ENCODE measurements at regions not wholly inside any gene's neighbourhood (a gene's known extent, or its start where the extent isn't known, plus 50 kb on each side); places are given as distances from the start of the nearest gene placed in this dataset.

DNA sequence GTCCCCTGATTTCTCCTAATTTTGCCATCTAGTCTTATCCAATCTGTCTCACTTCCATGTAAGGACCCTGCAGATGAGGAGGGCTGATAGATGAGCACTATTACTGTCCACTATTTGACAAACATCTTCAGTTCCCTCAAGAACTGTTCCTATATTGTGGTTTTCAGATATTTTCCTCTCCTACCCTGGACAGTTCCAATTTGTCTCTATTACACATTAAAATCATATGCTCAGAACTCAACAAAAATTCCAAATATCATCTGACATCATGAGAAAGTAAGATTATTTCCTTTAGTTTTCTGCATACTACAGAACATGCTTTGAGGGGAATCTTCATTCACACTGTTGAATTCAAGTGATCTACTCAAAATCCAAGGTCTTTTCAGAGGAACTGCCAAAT is 265.6 kb upstream of the ARID1B start:
- Histone ChIP-seq H3K4me3 (ENCODE audit: severe bottlenecking) (no peak overlapping the region), H3K4me1 (ENCODE audit: insufficient read depth, poor library complexity, severe bottlenecking) (no peaks in the 10 kb centered on the region), H3K36me3 (ENCODE audit: low read depth) (no peaks in the 10 kb centered on the region), H3K27me3 (ENCODE audit: insufficient read depth, poor library complexity, severe bottlenecking) (no peaks in the 10 kb centered on the region), H3K9me3 (ENCODE audit: severe bottlenecking) (no peaks in the 10 kb centered on the region), H3K27ac (ENCODE audit: poor library complexity, severe bottlenecking) (no peak overlapping the region)
- no peak for DNase-seq (ENCODE audit: low spot score)
- ATAC-seq (ENCODE audit: low read depth), result no peak
- TF ChIP-seq, protein P1, sequence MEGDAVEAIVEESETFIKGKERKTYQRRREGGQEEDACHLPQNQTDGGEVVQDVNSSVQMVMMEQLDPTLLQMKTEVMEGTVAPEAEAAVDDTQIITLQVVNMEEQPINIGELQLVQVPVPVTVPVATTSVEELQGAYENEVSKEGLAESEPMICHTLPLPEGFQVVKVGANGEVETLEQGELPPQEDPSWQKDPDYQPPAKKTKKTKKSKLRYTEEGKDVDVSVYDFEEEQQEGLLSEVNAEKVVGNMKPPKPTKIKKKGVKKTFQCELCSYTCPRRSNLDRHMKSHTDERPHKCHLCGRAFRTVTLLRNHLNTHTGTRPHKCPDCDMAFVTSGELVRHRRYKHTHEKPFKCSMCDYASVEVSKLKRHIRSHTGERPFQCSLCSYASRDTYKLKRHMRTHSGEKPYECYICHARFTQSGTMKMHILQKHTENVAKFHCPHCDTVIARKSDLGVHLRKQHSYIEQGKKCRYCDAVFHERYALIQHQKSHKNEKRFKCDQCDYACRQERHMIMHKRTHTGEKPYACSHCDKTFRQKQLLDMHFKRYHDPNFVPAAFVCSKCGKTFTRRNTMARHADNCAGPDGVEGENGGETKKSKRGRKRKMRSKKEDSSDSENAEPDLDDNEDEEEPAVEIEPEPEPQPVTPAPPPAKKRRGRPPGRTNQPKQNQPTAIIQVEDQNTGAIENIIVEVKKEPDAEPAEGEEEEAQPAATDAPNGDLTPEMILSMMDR (IDR thresholded peaks at IDR 0.05; ENCODE audit: poor library complexity, severe bottlenecking), result no peak

DNA sequence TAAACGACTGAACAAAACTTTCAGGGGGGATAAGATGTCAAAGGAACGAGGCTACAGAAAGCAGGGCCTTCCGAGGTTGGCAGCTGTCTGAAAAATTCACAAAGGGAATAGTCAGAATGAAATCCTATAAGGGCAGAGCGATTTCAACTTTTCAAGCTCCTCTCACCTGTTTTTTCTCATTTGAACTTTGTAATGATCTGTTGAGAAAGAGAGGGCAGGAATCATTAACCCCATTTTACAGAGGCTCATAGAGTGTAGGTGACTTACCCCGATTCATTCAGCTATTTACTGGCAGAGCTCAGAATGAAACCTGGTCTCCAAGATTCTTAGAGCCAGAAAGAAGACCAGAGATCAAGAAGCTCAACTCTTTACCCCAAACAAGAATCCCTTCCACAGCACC is 266.1 kb upstream of the ARID1B start:
- no peaks in the 10 kb centered on the region for H3K27me3 ChIP-seq (ENCODE audit: insufficient read depth, poor library complexity, severe bottlenecking)
- no peak overlapping the region for H3K27ac ChIP-seq (ENCODE audit: poor library complexity, severe bottlenecking)
- no peaks in the 10 kb centered on the region for H3K9me3 ChIP-seq (ENCODE audit: severe bottlenecking)
- H3K4me1 ChIP-seq (ENCODE audit: insufficient read depth, poor library complexity, severe bottlenecking), result no peaks in the 10 kb centered on the region
- TF ChIP-seq, protein P1 (IDR thresholded peaks at IDR 0.05; ENCODE audit: poor library complexity, severe bottlenecking), result no peak
- no peak overlapping the region for H3K4me3 ChIP-seq (ENCODE audit: severe bottlenecking)
- H3K36me3 ChIP-seq (ENCODE audit: low read depth), result no peaks in the 10 kb centered on the region
- ATAC-seq (ENCODE audit: low read depth), result no peak
- no peak for DNase-seq (ENCODE audit: low spot score)

DNA sequence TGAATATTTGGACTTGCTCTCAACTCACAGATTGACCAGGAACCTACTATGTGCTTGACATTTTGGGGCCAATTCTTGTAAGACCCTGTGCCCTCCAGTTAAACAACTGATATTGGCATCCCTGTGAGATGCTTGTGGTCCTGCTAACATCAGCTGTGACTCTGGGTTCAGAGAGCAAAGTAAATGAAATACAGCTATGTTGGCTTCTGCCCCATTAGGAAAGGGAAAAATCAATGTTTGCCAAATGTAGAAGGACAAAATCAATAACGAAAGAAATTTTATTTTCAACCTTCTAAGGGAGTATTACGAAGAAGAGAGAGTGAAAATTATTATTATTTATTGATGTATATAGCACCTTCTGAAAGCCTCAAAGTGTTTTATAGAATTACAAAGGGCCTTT is 266.9 kb upstream of the ARID1B start:
- DNase-seq (ENCODE audit: low spot score), result no peak
- no peaks in the 10 kb centered on the region for H3K36me3 ChIP-seq (ENCODE audit: low read depth)
- TF ChIP-seq, protein P1 (IDR thresholded peaks at IDR 0.05; ENCODE audit: poor library complexity, severe bottlenecking), result no peak

DNA sequence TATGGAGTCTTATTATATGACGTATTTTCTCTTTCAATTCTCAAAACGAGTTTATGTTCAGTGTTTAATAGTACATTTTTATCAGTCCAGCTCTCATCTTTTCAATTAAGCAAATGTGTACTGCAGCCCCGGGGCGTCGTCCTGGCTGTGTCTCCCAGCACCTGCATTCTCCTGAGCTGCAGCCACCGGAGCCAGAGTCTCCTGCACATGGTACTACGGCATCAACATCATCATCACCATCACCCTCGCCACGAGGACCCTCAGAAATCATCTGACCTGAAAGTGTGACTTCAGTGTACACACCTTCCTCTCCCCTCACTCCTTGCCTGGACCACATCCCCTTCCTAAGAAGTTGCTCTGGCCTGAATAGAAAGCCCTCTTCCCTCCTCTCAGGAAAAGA is 267.7 kb upstream of the ARID1B start:
- no peak for ATAC-seq (ENCODE audit: low read depth)
- H3K36me3 ChIP-seq (ENCODE audit: low read depth), result no peaks in the 10 kb centered on the region

More for the DNA sequence above, 266.9 kb upstream of the ARID1B start:
- Histone ChIP-seq H3K4me1 (ENCODE audit: insufficient read depth, poor library complexity, severe bottlenecking) (no peaks in the 10 kb centered on the region), H3K4me3 (ENCODE audit: severe bottlenecking) (no peak overlapping the region), H3K27ac (ENCODE audit: poor library complexity, severe bottlenecking) (no peak overlapping the region), H3K27me3 (ENCODE audit: insufficient read depth, poor library complexity, severe bottlenecking) (no peaks in the 10 kb centered on the region), H3K9me3 (ENCODE audit: severe bottlenecking) (no peaks in the 10 kb centered on the region)
- no peak for ATAC-seq (ENCODE audit: low read depth)

DNA sequence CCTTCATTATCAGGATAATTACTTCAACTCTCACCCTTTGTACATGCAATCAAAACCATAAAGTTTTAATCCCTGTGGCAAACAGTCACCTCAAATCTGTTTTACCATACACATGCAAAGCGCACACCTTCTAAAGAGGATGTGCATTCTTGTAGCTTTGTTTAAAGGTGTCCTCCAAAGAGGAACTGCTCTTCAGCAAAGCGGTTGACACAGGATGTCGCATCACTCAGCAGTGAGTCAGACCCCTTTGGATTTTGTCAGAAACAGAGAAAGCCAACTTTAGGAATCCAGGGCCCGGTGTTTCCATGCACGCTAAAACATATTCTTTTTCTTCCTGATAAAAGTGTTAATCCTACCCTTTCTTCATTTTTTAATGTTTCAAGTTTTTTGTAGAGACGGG is 268.3 kb upstream of the ARID1B start:
- Histone ChIP-seq H3K4me1 (ENCODE audit: insufficient read depth, poor library complexity, severe bottlenecking) (no peaks in the 10 kb centered on the region), H3K9me3 (ENCODE audit: severe bottlenecking) (no peaks in the 10 kb centered on the region), H3K4me3 (ENCODE audit: severe bottlenecking) (no peak overlapping the region), H3K36me3 (ENCODE audit: low read depth) (no peaks in the 10 kb centered on the region), H3K27ac (ENCODE audit: poor library complexity, severe bottlenecking) (no peak overlapping the region), H3K27me3 (ENCODE audit: insufficient read depth, poor library complexity, severe bottlenecking) (no peaks in the 10 kb centered on the region)
- no peak for DNase-seq (ENCODE audit: low spot score)
- TF ChIP-seq, protein P1 (IDR thresholded peaks at IDR 0.05; ENCODE audit: poor library complexity, severe bottlenecking), result no peak
- no peak; the same call in 2 of the 3 replicates for ATAC-seq (ENCODE audit: low read depth)

More for the DNA sequence above, 267.7 kb upstream of the ARID1B start:
- H3K9me3 ChIP-seq (ENCODE audit: severe bottlenecking), result no peaks in the 10 kb centered on the region
- no peaks in the 10 kb centered on the region for H3K27me3 ChIP-seq (ENCODE audit: insufficient read depth, poor library complexity, severe bottlenecking)
- no peak overlapping the region for H3K27ac ChIP-seq (ENCODE audit: poor library complexity, severe bottlenecking)
- H3K4me1 ChIP-seq (ENCODE audit: insufficient read depth, poor library complexity, severe bottlenecking), result no peaks in the 10 kb centered on the region
- DNase-seq (ENCODE audit: low spot score), result no peak
- TF ChIP-seq, protein P1 (IDR thresholded peaks at IDR 0.05; ENCODE audit: poor library complexity, severe bottlenecking), result no peak
- no peak overlapping the region for H3K4me3 ChIP-seq (ENCODE audit: severe bottlenecking)

All from RWPE2 (cell line).